BLaER1 (cell line): ENCODE measurements at regions not wholly inside any gene's neighbourhood (a gene's known extent, or its start where the extent isn't known, plus 50 kb on each side); places are given as distances from the start of the nearest gene placed in this dataset.
A peak's percentile ranks its signal among the peaks of the same experiment; 100 is the strongest.
"Not testable (repeated sequence)": the region's sequence is repeated elsewhere in the genome, so short reads cannot be mapped to it uniquely, and the experiment has no call there.

Experiments used
- H3K27ac ChIP-seq: shearing (Covaris generic); formaldehyde crosslinking; 2 replicates; pipeline ENCODE4 v1.8.1; 2022
- H3K27me3 ChIP-seq: shearing (Covaris generic); formaldehyde crosslinking; 2 replicates; pipeline ENCODE4 v1.8.1; 2022
- H3K36me3 ChIP-seq: shearing (Covaris generic); formaldehyde crosslinking; 2 replicates; pipeline ENCODE4 v1.8.1; 2022
- H3K4me1 ChIP-seq: shearing (Covaris generic); formaldehyde crosslinking; 2 replicates; pipeline ENCODE4 v1.8.1; 2022
- H3K4me2 ChIP-seq: shearing (Covaris generic); formaldehyde crosslinking; 2 replicates; pipeline ENCODE4 v1.8.1; 2022
- H3K4me3 ChIP-seq: shearing (Covaris generic); formaldehyde crosslinking; 2 replicates; pipeline ENCODE4 v1.8.1; 2022
- H3K9ac ChIP-seq: shearing (Covaris generic); formaldehyde crosslinking; 2 replicates; pipeline ENCODE4 v1.8.1; 2022
- H3K9me3 ChIP-seq: shearing (Covaris generic); formaldehyde crosslinking; 2 replicates; pipeline ENCODE4 v1.8.1; 2022
- H4K20me1 ChIP-seq: shearing (Covaris generic); formaldehyde crosslinking; 2 replicates; pipeline ENCODE4 v1.8.1; 2022
- Cebpa-rat ChIP-seq: shearing (Covaris generic); IDR thresholded peaks from 2 replicates; pipeline ENCODE4 v1.8.1; 2022

DNA sequence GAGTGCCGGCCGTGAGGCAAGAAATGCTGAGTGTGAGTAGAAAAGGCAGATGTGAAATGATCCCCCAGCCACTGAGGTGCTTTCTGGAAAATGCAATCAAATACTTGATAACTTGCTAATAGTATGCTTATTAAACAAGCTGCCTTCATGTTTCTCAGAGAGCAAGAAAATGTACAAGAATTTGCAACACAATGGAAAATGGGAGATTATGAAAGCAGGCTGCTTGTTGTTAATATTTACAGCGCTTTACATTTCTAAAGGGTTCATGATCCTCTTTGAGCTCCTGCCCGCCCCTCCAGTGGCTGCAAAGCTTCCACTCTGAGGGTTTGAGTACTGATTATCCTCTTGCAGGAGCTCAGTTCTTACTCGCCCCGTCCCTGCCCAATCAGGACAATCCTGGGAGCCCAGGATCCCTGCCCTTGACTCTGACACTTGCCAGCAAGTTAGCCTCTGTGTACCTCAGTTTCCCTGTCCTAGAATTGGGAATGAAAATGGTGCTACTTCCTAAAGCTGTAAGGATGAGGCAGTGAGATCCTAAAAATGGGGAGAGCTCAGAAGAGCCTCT is 645.1 kb downstream of the TBC1D22A start:
- TF ChIP-seq Cebpa-rat: no peak
- Histone ChIP-seq H3K4me2 (no peak overlapping the region), H3K4me1 (peaks cover 20% of the 10 kb centered on the region), H3K4me3 (no peak overlapping the region), H3K9me3 (no peaks in the 10 kb centered on the region), H3K27ac (no peak overlapping the region), H4K20me1 (peaks cover 1% of the 10 kb centered on the region; the same call in 1 of the 2 replicates), H3K36me3 (no peaks in the 10 kb centered on the region), H3K27me3 (no peaks in the 10 kb centered on the region; the same call in 1 of the 2 replicates), H3K9ac (no peak overlapping the region)

DNA sequence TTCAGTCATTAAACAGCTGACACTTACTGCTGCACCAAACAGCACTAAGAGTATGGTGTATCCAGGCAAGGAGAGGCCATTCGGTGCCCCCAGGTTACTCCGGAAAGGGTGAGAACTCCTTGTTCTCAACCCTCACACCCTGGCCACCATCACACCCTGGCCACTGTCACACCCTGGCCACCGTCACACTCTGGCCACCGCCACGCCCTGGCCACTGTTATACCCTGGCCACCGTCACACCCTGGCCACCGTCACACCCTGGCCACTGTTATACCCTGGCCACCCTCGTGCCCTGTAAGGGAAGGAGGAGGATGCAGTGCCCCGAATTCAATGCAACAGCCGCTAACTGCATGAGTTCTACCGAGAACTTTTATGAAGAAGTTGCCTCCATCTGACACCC is 644.4 kb downstream of the TBC1D22A start:
- H3K4me1 ChIP-seq: peaks cover 27% of the 10 kb centered on the region
- no peak overlapping the region for H3K4me3 ChIP-seq
- no peaks in the 10 kb centered on the region for H3K36me3 ChIP-seq
- no peak overlapping the region for H3K4me2 ChIP-seq
- H3K9me3 ChIP-seq: no peaks in the 10 kb centered on the region
- H3K9ac ChIP-seq: no peak overlapping the region
- peaks cover 4% of the 10 kb centered on the region; the same call in 1 of the 2 replicates for H4K20me1 ChIP-seq
- no peaks in the 10 kb centered on the region; the same call in 1 of the 2 replicates for H3K27me3 ChIP-seq
- no peak overlapping the region for H3K27ac ChIP-seq
- no peak for TF ChIP-seq Cebpa-rat

- Histone ChIP-seq H3K4me3 (no peak overlapping the region), H3K4me2 (no peak overlapping the region), H3K27ac (no peak overlapping the region), H3K36me3 (no peaks in the 10 kb centered on the region), H4K20me1 (peaks cover 4% of the 10 kb centered on the region; the same call in 1 of the 2 replicates), H3K27me3 (no peaks in the 10 kb centered on the region; the same call in 1 of the 2 replicates), H3K9me3 (no peaks in the 10 kb centered on the region), H3K9ac (no peak overlapping the region), H3K4me1 (peaks cover 33% of the 10 kb centered on the region)
- TF ChIP-seq Cebpa-rat: no peak
Measured at GRCh38 chr22:47406180-47406834, 643.9 kb downstream of the TBC1D22A start.

DNA sequence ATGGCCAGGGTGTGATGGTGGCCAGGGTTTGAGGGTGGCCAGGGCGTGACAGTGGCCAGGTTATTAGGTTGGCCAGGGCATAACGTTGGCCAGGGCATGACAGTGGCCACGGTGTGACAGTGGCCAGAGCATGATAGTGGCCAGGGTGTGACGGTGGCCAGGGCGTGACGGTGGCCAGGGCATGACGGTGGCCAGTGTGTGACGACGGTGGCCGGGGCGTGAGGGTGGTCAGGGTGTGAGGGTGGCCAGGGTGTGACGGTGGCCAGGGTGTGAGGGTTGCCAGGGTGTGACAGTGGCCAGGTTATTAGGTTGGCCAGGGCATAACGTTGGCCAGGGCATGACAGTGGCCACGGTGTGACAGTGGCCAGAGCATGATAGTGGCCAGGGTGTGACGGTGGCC is 642.8 kb downstream of the TBC1D22A start:
- not testable (repeated sequence) for H3K9ac ChIP-seq, H3K27ac ChIP-seq, H3K36me3 ChIP-seq, H3K9me3 ChIP-seq, H3K4me3 ChIP-seq, H3K27me3 ChIP-seq, H3K4me2 ChIP-seq, H4K20me1 ChIP-seq
- peaks cover 37% of the 10 kb centered on the region for H3K4me1 ChIP-seq

DNA sequence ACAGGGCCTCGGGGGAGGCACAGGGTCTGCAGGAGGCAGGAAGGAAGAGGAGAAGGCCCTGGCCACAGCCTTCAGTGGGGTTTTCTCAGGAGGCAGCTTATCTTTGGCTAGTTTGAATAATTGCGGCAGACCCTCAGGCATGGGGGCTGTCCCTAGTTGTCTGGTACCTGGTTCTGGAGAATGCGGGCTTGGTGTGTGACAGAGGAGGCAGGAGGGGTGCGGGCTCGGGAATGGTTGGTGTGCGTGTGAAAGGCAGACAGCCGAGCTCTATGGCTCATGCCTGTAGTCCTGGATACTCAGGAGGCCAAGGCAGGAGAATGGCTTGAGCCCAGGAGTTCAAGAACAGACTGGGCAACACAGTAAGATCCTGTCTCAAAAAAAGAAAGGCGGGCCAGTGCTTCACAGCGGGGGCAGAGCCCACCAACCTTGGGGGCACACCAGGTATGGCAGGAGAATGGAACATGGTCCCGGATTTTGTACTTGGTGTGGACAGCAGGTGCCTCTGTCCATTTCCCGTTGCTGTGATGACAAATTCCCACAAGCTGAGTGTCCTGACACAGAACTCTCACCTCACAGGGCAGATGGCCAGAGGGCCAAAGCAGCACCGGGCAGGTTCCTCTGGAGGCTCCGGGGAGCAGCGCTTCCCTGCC is 640.6 kb downstream of the TBC1D22A start:
- Histone ChIP-seq H3K4me2 (peak overlapping the region; percentile 77), H3K27me3 (no peaks in the 10 kb centered on the region; the same call in 1 of the 2 replicates), H3K9me3 (no peaks in the 10 kb centered on the region), H4K20me1 (peaks cover 4% of the 10 kb centered on the region; the same call in 1 of the 2 replicates), H3K36me3 (no peaks in the 10 kb centered on the region), H3K4me1 (peaks cover 50% of the 10 kb centered on the region), H3K27ac (no peak overlapping the region; the same call in 1 of the 2 replicates), H3K4me3 (no peak overlapping the region), H3K9ac (no peak overlapping the region)
- TF ChIP-seq Cebpa-rat: no peak

DNA sequence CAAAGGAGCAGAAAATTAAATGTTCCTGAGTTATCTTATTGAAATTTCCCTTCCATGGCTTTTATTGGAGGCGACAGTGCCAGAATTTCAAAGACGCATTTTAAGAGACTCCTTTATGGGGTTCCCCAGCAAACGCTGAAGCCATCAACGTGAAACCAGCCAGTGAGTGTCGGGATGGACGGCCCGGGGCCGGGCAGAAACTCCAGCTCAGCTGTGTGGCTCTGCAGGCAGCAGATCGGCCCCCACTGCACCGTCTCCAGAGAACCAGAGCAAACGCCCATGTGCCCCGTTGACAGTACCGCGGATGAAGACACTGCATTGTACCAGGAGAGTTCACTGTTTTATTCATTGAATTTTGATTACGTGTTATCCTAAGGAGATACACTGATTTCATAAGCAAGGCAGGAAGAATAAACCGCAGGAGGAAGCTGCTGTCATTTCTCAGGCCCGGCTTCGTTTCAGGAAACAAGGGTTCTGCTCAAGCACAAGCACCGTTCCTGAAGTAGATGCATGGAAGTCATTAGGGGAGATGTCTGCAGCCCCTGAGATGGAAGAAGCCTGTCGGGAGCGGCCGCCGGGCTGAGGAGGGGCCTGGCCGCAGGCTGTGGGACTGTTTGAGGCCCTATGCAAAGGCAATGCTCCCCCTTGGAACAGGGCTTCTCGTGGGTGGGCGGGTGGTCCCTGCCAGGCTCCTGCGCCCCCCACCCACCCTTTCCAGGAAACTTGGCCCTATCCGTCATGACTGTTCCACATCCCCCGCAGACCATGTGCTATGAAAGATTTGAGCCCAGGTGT is 639.7 kb downstream of the TBC1D22A start:
- no peaks in the 10 kb centered on the region for H3K36me3 ChIP-seq
- peaks cover 50% of the 10 kb centered on the region for H3K4me1 ChIP-seq
- H3K9me3 ChIP-seq: no peaks in the 10 kb centered on the region
- TF ChIP-seq Cebpa-rat: no peak
- H4K20me1 ChIP-seq: peaks cover 4% of the 10 kb centered on the region; the same call in 1 of the 2 replicates
- H3K4me2 ChIP-seq: peak overlapping the region; percentile 77
- no peak overlapping the region; the same call in 1 of the 2 replicates for H3K27ac ChIP-seq
- no peak overlapping the region for H3K4me3 ChIP-seq
- no peaks in the 10 kb centered on the region; the same call in 1 of the 2 replicates for H3K27me3 ChIP-seq
- no peak overlapping the region for H3K9ac ChIP-seq

DNA sequence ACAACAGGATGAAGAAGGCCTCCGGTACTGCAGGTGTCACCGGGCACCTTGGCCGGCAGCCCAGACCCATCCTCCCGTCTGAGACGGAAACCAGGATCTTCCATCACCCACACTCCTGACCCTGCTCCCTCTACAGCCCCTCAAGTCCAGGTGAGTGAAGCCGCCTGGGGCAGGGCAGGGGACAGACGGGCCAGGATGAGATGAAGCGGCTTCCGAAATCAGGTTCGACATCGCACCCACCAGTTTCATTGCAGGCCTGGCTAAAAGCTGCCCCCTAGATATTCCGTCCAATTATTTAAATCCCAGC is 639.1 kb downstream of the TBC1D22A start:
- H3K4me3 ChIP-seq: no peak overlapping the region
- peaks cover 56% of the 10 kb centered on the region for H3K4me1 ChIP-seq
- no peak overlapping the region for H3K27ac ChIP-seq
- H3K9me3 ChIP-seq: no peaks in the 10 kb centered on the region
- H3K36me3 ChIP-seq: no peaks in the 10 kb centered on the region
- no peak for TF ChIP-seq Cebpa-rat
- H3K27me3 ChIP-seq: no peaks in the 10 kb centered on the region; the same call in 1 of the 2 replicates
- H3K9ac ChIP-seq: no peak overlapping the region
- H3K4me2 ChIP-seq: peak overlapping the region; percentile 77
- H4K20me1 ChIP-seq: peaks cover 4% of the 10 kb centered on the region; the same call in 1 of the 2 replicates

DNA sequence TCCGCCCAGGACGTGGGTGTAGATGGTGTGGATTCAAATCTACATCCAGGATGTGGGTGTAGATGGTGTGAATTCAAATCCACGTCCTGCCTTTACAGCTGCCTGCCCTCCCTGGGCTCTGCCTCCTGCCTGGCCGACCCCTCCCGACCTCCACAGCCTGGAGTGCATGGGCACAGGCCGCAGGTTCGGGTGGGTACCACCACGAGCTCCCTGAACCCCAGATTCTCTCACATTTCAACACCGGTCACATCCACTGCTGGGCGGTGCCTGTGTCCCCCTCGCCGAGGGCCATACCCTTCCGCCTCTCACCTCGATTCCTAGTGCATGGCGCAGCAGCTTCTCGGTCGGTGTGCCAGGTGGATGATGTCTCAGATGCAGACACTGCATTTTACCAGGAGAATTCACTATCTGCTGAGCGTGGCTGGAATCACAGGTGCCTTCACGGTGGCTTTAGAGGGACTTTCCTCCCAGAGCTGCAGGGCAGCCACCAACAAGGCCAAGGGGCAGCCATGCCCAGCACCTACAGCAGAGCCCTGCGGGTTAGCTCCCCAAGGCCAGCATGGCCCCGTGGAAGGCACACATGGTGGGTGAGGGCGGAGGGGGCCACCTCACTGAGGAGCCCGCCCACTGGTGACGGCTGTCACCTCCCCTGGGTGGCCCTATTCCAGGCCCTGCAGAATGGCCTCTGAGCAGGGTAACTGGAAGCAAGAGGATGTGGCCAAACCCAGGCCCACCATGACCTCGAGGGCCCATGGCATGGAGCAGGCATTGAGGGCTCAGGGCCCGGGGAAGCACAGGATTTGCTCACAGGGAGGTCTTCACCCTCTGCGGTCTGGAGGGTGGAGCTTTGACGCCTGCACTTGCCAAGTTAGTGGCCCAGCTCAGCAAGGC is 638.5 kb downstream of the TBC1D22A start:
- no peaks in the 10 kb centered on the region for H3K9me3 ChIP-seq
- H3K4me2 ChIP-seq: peak overlapping the region; percentile 77
- H4K20me1 ChIP-seq: peaks cover 4% of the 10 kb centered on the region; the same call in 1 of the 2 replicates
- peaks cover 62% of the 10 kb centered on the region for H3K4me1 ChIP-seq
- H3K27ac ChIP-seq: no peak overlapping the region
- no peak overlapping the region for H3K4me3 ChIP-seq
- H3K9ac ChIP-seq: no peak overlapping the region
- no peaks in the 10 kb centered on the region; the same call in 1 of the 2 replicates for H3K27me3 ChIP-seq
- no peak for TF ChIP-seq Cebpa-rat
- H3K36me3 ChIP-seq: no peaks in the 10 kb centered on the region

DNA sequence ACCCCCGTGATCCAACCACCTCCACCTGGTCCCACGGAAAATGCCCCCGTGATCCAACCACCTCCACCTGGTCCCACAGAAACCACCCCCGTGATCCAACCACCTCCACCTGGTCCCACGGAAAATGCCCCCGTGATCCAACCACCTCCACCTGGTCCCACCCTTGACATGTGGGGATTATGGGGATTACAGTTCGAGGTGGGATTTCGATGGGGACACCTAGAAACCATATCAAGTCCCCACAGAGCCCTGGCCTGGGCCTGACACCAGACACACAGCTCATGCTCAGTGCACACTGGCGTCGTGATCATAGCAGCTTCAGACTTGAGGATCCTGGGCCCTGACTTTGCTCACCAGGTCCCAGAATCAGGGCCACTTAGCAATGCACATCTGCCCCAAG is 637.7 kb downstream of the TBC1D22A start:
- not testable (repeated sequence) for H3K27me3 ChIP-seq, H3K4me3 ChIP-seq, H3K9me3 ChIP-seq, H3K36me3 ChIP-seq, H4K20me1 ChIP-seq, H3K9ac ChIP-seq, H3K27ac ChIP-seq
- H3K4me1 ChIP-seq: peaks cover 70% of the 10 kb centered on the region
- H3K4me2 ChIP-seq: peak overlapping the region; percentile 77
